ENCODE measurements at regions not wholly inside any gene's neighbourhood (a gene's known extent, or its start where the extent isn't known, plus 50 kb on each side); places are given as distances from the start of the nearest gene placed in this dataset.

DNA sequence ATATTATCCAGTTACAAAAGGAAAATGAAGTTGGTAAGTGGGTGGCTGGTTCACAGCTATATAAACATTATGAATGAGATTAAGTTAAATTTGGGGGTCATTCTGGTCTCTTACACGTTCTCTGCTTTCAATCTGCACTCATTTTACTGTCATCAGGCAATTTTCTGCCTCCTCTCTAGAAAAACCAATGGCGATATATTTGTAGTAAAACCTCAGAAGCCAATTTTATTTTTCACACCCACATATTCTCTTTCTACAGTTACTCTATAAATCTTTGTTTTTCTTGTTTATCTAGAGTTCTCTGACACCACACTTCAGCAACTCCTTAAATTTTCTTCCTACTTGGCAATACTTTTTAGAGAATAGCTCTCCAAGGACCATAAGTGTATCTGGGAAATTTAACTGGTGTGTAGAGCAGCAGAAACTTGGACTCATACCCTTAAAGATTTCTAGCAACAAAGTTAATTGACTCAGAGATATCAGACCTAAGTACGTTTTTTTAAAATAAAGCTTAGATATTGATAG lies 926.9 kb downstream of the TMTC2 start:
- TF ChIP-seq, protein P1, sequence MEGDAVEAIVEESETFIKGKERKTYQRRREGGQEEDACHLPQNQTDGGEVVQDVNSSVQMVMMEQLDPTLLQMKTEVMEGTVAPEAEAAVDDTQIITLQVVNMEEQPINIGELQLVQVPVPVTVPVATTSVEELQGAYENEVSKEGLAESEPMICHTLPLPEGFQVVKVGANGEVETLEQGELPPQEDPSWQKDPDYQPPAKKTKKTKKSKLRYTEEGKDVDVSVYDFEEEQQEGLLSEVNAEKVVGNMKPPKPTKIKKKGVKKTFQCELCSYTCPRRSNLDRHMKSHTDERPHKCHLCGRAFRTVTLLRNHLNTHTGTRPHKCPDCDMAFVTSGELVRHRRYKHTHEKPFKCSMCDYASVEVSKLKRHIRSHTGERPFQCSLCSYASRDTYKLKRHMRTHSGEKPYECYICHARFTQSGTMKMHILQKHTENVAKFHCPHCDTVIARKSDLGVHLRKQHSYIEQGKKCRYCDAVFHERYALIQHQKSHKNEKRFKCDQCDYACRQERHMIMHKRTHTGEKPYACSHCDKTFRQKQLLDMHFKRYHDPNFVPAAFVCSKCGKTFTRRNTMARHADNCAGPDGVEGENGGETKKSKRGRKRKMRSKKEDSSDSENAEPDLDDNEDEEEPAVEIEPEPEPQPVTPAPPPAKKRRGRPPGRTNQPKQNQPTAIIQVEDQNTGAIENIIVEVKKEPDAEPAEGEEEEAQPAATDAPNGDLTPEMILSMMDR (IDR thresholded peaks at IDR 0.05): no peak
- DNase-seq (peak in 2 of 4 donors; percentile 28), ATAC-seq (no peak)
- intact Hi-C loops (cut with DNase I): no loop called here
- no peak overlapping the region for H3K4me3 ChIP-seq
- H3K9me3 ChIP-seq: peaks cover 0 to 26% of the 10 kb centered on the region in 2 donors
- no peaks in the 10 kb centered on the region for H3K4me1 ChIP-seq
- H3K36me3 ChIP-seq: no peaks in the 10 kb centered on the region
- H3K27me3 ChIP-seq: no peaks in the 10 kb centered on the region
- H3K27ac ChIP-seq: no peak overlapping the region

DNA sequence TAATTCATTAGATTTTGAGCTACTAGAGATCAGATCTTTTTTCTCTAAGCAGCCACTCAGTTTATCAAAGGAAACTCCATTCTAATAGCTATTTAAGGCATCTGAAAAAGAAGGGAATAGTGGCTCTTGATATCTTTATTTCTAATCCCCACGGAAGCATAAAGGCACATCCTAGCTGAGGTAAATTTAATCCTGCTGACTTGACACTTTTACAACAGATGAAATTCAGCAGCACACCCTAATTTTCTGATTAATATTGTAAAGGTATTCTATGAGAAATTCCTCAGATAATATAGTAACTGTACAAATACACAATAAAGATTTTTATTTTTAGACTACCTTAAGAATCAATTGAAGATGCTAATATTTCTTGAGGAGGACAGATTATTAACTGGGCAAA lies 916.4 kb downstream of the TMTC2 start:
- Histone ChIP-seq H3K4me3 (no peak overlapping the region), H3K9me3 (peaks cover 0 to 26% of the 10 kb centered on the region in 2 donors), H3K36me3 (no peaks in the 10 kb centered on the region), H3K4me1 (no peaks in the 10 kb centered on the region), H3K27me3 (no peaks in the 10 kb centered on the region), H3K27ac (no peak overlapping the region)
- ATAC-seq: no peak
- intact Hi-C loops (cut with DNase I): no loop called here
- no peak for DNase-seq
- TF ChIP-seq, protein P1 (IDR thresholded peaks at IDR 0.05): no peak

DNA sequence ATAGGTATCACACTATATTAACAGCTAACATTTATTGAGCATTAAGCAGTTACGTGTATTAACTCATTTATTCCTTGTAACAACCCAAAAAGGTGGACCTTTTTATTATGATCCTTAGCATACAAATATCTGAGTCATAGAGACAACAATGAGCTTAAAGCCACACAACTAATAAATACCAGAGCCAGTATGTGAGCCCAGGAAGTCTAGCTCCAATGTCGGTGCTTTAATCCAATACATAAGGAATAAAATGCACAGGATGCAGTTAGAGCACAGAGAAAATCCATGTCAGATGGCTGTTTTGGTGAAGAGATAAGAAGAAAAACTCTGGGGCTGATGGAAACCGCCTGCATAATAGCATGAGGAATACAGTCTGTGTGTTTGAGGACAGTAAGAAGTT lies 888.6 kb downstream of the TMTC2 start:
- intact Hi-C loops (cut with DNase I): no loop called here

DNA sequence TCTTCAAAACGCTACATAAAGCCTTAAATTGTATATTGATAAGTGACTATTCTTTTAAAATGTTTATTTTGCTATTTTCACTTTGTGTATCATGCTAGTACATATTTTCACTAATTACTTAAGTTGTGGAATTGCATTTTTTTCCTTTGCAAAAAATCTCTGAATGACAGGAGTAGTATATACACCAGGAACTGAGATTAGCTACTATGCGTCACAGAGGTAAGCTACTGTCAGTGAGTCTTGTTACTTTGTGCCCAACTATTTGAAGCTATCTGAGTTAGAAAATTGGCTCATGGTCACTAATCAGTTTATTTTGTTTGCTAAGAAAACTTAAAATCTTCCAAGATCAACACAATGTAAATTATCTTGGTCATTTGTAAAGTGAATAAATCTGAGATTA lies 887.4 kb downstream of the TMTC2 start:
- Histone ChIP-seq H3K4me1 (no peaks in the 10 kb centered on the region), H3K4me3 (no peak overlapping the region), H3K27ac (no peak overlapping the region), H3K36me3 (no peaks in the 10 kb centered on the region), H3K9me3 (peaks cover 0 to 3% of the 10 kb centered on the region in 2 donors), H3K27me3 (no peaks in the 10 kb centered on the region)
- TF ChIP-seq, protein P1 (IDR thresholded peaks at IDR 0.05): no peak
- ATAC-seq (no peak), DNase-seq (no peak)
- intact Hi-C loops (cut with DNase I): no loop called here

More for the DNA sequence above, 888.6 kb downstream of the TMTC2 start:
- H3K36me3 ChIP-seq: no peaks in the 10 kb centered on the region
- TF ChIP-seq, protein P1 (IDR thresholded peaks at IDR 0.05): no peak
- DNase-seq (no peak), ATAC-seq (no peak)
- peaks cover 0 to under 1% of the 10 kb centered on the region in 2 donors for H3K9me3 ChIP-seq
- no peaks in the 10 kb centered on the region for H3K4me1 ChIP-seq
- no peaks in the 10 kb centered on the region for H3K27me3 ChIP-seq
- H3K27ac ChIP-seq: no peak overlapping the region
- no peak overlapping the region for H3K4me3 ChIP-seq

DNA sequence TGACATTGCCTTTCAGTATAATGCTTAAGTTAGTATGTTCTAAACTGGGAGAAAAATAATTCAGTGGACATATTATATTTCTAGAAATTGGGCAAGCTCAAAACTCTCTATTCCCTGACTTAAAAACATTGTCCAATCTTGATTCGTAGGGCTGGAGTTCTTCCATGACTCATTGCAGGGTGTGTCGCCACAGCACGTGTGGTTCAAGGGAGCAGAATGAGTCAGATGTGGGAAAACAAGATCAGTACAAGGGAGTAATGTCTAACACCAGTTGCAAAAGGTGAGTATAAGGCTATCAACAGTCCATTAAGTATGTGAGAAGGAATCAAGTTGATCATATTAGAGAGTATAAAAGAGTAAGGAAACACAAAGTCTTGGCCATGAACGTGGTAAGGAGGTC lies 887.0 kb downstream of the TMTC2 start:
- intact Hi-C loops (cut with DNase I): no loop called here
- DNase-seq (no peak), ATAC-seq (peak; percentile 64)
- Histone ChIP-seq H3K27me3 (no peaks in the 10 kb centered on the region), H3K9me3 (peaks cover 0 to 3% of the 10 kb centered on the region in 2 donors), H3K36me3 (no peaks in the 10 kb centered on the region), H3K4me3 (no peak overlapping the region), H3K27ac (no peak overlapping the region), H3K4me1 (no peaks in the 10 kb centered on the region)
- TF ChIP-seq, protein P1 (IDR thresholded peaks at IDR 0.05): no peak
